ENCODE measurements at regions not wholly inside any gene's neighbourhood (a gene's known extent, or its start where the extent isn't known, plus 50 kb on each side); places are given as distances from the start of the nearest gene placed in this dataset.
"Not testable (repeated sequence)": the region's sequence is repeated elsewhere in the genome, so short reads cannot be mapped to it uniquely, and the experiment has no call there.

- peaks cover 1% of the 10 kb centered on the region; the same call in 1 of the 2 replicates for H3K27me3 ChIP-seq (replicated peaks; ENCODE audit: control insufficient read depth, insufficient read depth, low read length)
- no peak for TF ChIP-seq CTCF (IDR thresholded peaks at IDR 0.05; ENCODE audit: insufficient read depth, low read length, poor library complexity, severe bottlenecking)
- no peak overlapping the region for H3K4me3 ChIP-seq (replicated peaks; ENCODE audit: low read depth, low read length)
- no peak for DNase-seq (ENCODE audit: extremely low read depth, insufficient read length)
- H3K36me3 ChIP-seq (ENCODE audit: control insufficient read depth, insufficient read depth, low read length): no peaks in the 10 kb centered on the region
Observed at GRCh38 chr3:67241084-67241483, 243.0 kb downstream of the KBTBD8 start.

DNA sequence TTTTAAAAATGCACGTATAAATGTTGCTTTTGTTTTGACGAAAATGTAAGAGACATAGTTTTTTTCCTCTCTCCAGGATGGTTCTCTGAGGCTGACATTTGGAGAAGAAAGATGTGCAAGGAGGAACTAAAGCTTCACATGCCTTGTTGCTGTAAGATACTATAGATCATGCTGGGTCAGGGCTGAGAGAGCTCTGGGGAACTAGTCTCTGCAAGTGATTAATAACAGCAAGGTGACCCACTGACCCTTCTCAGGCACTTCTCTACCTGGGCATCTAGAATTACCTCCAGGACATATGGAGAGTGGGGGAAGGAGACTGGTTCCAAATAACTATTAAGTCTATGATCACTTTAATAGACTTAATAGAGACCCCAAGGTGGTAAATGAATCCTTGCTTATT lies 246.0 kb downstream of the KBTBD8 start:
- H3K4me3 ChIP-seq (replicated peaks; ENCODE audit: low read depth, low read length): no peak overlapping the region
- H3K27me3 ChIP-seq (replicated peaks; ENCODE audit: control insufficient read depth, insufficient read depth, low read length): 0 out of 2 replicates have a peak, but pooled peaks cover 1% of the 10 kb centered on the region
- no peak for TF ChIP-seq CTCF (IDR thresholded peaks at IDR 0.05; ENCODE audit: insufficient read depth, low read length, poor library complexity, severe bottlenecking)
- no peaks in the 10 kb centered on the region for H3K36me3 ChIP-seq (ENCODE audit: control insufficient read depth, insufficient read depth, low read length)
- no peak for DNase-seq (ENCODE audit: extremely low read depth, insufficient read length)

DNA sequence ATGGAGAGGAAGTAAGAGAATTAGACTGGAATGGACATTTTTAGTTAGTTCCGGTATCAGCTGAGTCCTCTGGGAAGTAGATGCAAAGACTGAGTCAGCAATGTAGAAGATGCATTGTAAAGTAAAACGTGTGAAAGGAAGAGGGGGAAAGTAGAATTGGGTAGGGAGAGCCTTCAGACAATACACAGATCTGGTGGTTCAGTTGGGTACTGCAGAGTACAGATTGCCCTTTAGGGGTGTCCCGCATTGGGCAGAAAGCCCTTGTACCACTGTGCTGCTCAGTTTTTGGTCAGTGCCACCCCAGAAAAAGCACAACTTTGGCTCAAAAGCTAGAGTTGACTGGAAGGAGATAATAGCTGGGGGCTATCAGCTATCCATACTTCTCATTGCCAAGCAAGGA lies 247.4 kb downstream of the KBTBD8 start:
- no peak for TF ChIP-seq CTCF (IDR thresholded peaks at IDR 0.05; ENCODE audit: insufficient read depth, low read length, poor library complexity, severe bottlenecking)
- Histone ChIP-seq H3K4me3 (replicated peaks; ENCODE audit: low read depth, low read length) (no peak overlapping the region), H3K27me3 (replicated peaks; ENCODE audit: control insufficient read depth, insufficient read depth, low read length) (0 out of 2 replicates have a peak, but pooled peaks cover 1% of the 10 kb centered on the region), H3K36me3 (ENCODE audit: control insufficient read depth, insufficient read depth, low read length) (no peaks in the 10 kb centered on the region)
- DNase-seq (ENCODE audit: extremely low read depth, insufficient read length): no peak

GRCh38 chr3:67248726-67249125 lies 250.6 kb downstream of the KBTBD8 start:
- H3K36me3 ChIP-seq (ENCODE audit: control insufficient read depth, insufficient read depth, low read length): no peaks in the 10 kb centered on the region
- H3K4me3 ChIP-seq (replicated peaks; ENCODE audit: low read depth, low read length): no peak overlapping the region
- no peak for DNase-seq (ENCODE audit: extremely low read depth, insufficient read length)
- TF ChIP-seq CTCF (IDR thresholded peaks at IDR 0.05; ENCODE audit: insufficient read depth, low read length, poor library complexity, severe bottlenecking): no peak
- H3K27me3 ChIP-seq (replicated peaks; ENCODE audit: control insufficient read depth, insufficient read depth, low read length): 0 out of 2 replicates have a peak, but pooled peaks cover 1% of the 10 kb centered on the region

- H3K27me3 ChIP-seq (replicated peaks; ENCODE audit: control insufficient read depth, insufficient read depth, low read length); H3K36me3 ChIP-seq (ENCODE audit: control insufficient read depth, insufficient read depth, low read length); DNase-seq (ENCODE audit: extremely low read depth, insufficient read length); H3K4me3 ChIP-seq (replicated peaks; ENCODE audit: low read depth, low read length): not testable (repeated sequence)
Observed at GRCh38 chr3:67252906-67253305, 254.8 kb downstream of the KBTBD8 start.

DNA sequence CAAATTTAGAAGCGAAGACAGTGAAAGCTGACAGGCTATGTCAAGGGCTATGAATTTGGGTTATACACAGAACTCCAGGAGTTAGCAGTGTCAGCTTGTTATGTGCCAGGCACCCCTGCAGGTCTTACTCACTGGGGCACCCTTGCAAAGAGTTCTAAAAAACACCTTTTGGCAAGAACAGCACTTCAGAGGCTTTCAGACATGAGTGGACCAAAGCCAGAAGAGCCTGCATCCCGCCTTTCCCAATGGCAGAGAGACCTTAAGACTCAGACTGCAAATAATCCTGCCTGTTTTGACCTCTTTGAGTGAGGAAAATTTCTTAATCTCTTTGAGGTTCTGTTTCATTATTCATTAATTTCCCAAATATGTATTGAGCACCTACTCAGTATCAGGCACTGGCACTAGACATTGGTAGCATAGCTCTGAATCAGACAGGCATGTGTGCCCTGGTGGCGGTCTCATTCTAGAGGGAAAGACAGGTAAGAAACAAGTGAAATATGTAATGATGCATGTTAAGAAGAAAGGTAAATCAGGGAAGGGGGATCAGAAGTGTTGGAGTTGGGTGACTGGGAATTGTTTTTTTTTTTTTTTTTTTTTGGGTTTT lies 280.0 kb downstream of the KBTBD8 start:
- DNase-seq (ENCODE audit: extremely low read depth, insufficient read length): no peak
- Histone ChIP-seq H3K4me3 (replicated peaks; ENCODE audit: low read depth, low read length) (no peak overlapping the region), H3K27me3 (replicated peaks; ENCODE audit: control insufficient read depth, insufficient read depth, low read length) (no peaks in the 10 kb centered on the region; the same call in 1 of the 2 replicates), H3K36me3 (ENCODE audit: control insufficient read depth, insufficient read depth, low read length) (no peaks in the 10 kb centered on the region)
- TF ChIP-seq CTCF (IDR thresholded peaks at IDR 0.05; ENCODE audit: insufficient read depth, low read length, poor library complexity, severe bottlenecking): no peak

Measured in GM06990 (cell line).